T-cell (primary cell): ENCODE measurements at regions not wholly inside any gene's neighbourhood (a gene's known extent, or its start where the extent isn't known, plus 50 kb on each side); places are given as distances from the start of the nearest gene placed in this dataset.

Experiments used
- ATAC-seq, 4 experiments: fragments of 200-7000 bp in 3 of 4; fragments of 150-1000 bp in 1 of 4; cut with Tn5 transposase; replicated peaks in 1 of 4; 1 replicate in 3 of 4; 2 replicates in 1 of 4; pipeline ENCODE4 v1.10.0; 2021; ENCODE audit warnings: moderate library complexity in 3 of 4, mild to moderate bottlenecking in 2 of 4, moderate number of reproducible peaks in 1 of 4
- CTCF ChIA-PET, 2 donors: fragments of 300-600 bp; sonication (Branson Sonifier 250); formaldehyde crosslinking; loops; one replicate each; lab custom pipeline; 2022; ENCODE audit warnings: antibody characterized with exemption in 2 of 2; lab: Charles Lee
- POLR2A ChIA-PET, 2 donors: fragments of 300-600 bp; sonication (Branson Sonifier 250); formaldehyde crosslinking; loops; one replicate each; lab custom pipeline; 2022; ENCODE audit warnings: antibody characterized with exemption in 2 of 2; lab: Charles Lee
- DNase-seq, 35 experiments: peaks; one replicate each; pipeline versions ENCODE4 v3.0.0 to v3.0.0-alpha.2; 2013 to 2023
- H3K27ac ChIP-seq: one replicate; pipeline ENCODE4 v1.5.1; 2013; ENCODE audit warnings: low read length
- H3K27me3 ChIP-seq, 2 experiments: replicated peaks in 1 of 2; 1 replicate in 1 of 2; 2 replicates in 1 of 2; pipeline versions ENCODE4 v1.6.1 to v1.7.0; 2013; ENCODE audit warnings: low read length in 1 of 2, mixed read lengths in 1 of 2; ENCODE audit not compliant: control insufficient read depth in 2 of 2, insufficient read depth in 2 of 2; ENCODE audit errors: extremely low read depth in 1 of 2
- H3K36me3 ChIP-seq, 2 donors: 1 replicate in 1 of 2; 2 replicates in 1 of 2; pipeline versions ENCODE4 v1.6.1 to v1.7.0; 2013; ENCODE audit warnings: low read length in 1 of 2; ENCODE audit not compliant: control insufficient read depth in 2 of 2, insufficient read depth in 1 of 2; ENCODE audit errors: extremely low read depth in 1 of 2
- H3K4me1 ChIP-seq, 2 experiments: 1 replicate in 1 of 2; 2 replicates in 1 of 2; pipeline versions ENCODE4 v1.6.1 to v1.7.0; 2013; ENCODE audit warnings: low read length in 2 of 2, mixed read lengths in 1 of 2; ENCODE audit not compliant: insufficient read depth in 2 of 2, control insufficient read depth in 1 of 2; ENCODE audit errors: extremely low read depth in 1 of 2
- H3K4me3 ChIP-seq, 2 donors: 1 replicate in 1 of 2; 2 replicates in 1 of 2; pipeline versions ENCODE4 v1.5.1 to v1.7.0; 2013; ENCODE audit warnings: mild to moderate bottlenecking in 2 of 2, low read length in 1 of 2, moderate library complexity in 1 of 2; ENCODE audit not compliant: control insufficient read depth in 1 of 2; ENCODE audit errors: extremely low read depth in 1 of 2
- H3K9me3 ChIP-seq: 2 replicates; pipeline ENCODE4 v1.7.0; 2013
- H3K27ac Mint-ChIP-seq, 2 donors: one replicate each; pipeline ENCODE4 v1.8.0; 2020 to 2021; ENCODE audit warnings: mild to moderate bottlenecking in 2 of 2, mixed read lengths in 2 of 2
- H3K27me3 Mint-ChIP-seq, 2 donors: one replicate each; pipeline ENCODE4 v1.8.0; 2021 to 2022; ENCODE audit warnings: mixed read lengths in 2 of 2
- H3K36me3 Mint-ChIP-seq: one replicate; pipeline ENCODE4 v1.8.0; 2021; ENCODE audit warnings: mixed read lengths
- H3K4me1 Mint-ChIP-seq, 3 donors: one replicate each; pipeline ENCODE4 v1.8.0; 2020 to 2022; ENCODE audit warnings: mixed read lengths in 3 of 3, mild to moderate bottlenecking in 1 of 3
- H3K4me3 Mint-ChIP-seq, 3 donors: one replicate each; pipeline ENCODE4 v1.8.0; 2020 to 2022; ENCODE audit warnings: mild to moderate bottlenecking in 3 of 3, mixed read lengths in 3 of 3, moderate library complexity in 3 of 3
- H3K9me3 Mint-ChIP-seq, 3 donors: one replicate each; pipeline ENCODE4 v1.8.0; 2020 to 2022; ENCODE audit warnings: mixed read lengths in 3 of 3
- WGBS: methylation state at CpG from one replicate; pipeline ENCODE4 v1.1.5; 2013; ENCODE audit warnings: missing lambda C conversion rate; ENCODE audit not compliant: insufficient coverage; 5-methylcytosine and 5-hydroxymethylcytosine counted together

DNA sequence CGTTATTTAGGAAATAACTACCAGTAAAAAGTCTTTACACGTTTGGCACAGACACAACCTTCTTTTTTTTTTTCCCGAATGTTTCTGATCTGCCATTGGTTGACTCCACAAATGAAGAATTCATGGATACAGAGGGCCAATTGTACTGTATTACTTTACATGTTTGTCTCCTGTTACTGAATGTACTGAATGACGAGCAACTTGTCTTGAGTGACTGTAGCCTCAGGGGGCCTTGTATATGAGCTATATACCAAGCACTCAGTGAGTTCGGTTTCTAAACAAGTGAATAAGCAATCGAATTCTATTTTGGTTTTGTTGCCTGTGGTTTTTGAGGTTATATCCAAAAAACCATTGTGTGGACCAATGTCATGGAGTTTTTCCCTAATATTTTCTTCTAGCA is 480.0 kb upstream of the SYT1 start:
- no peak for DNase-seq
- Histone ChIP-seq H3K27ac (no peak overlapping the region), H3K4me3 (no peak overlapping the region), H3K4me1 (no peaks in the 10 kb centered on the region), H3K9me3 (no peaks in the 10 kb centered on the region), H3K36me3 (no peaks in the 10 kb centered on the region), H3K27me3 (no peaks in the 10 kb centered on the region)
- no peaks in the 10 kb centered on the region for H3K36me3 Mint-ChIP-seq
- no peaks in the 10 kb centered on the region for H3K4me1 Mint-ChIP-seq
- H3K4me3 Mint-ChIP-seq, result no peak overlapping the region
- no peaks in the 10 kb centered on the region for H3K27me3 Mint-ChIP-seq
- no peak overlapping the region for H3K27ac Mint-ChIP-seq
- peaks cover 2 to 23% (median 10%) of the 10 kb centered on the region in 3 donors for H3K9me3 Mint-ChIP-seq
- WGBS, result 100% methylated on average over 1 of the region's 6 CpGs
- ATAC-seq, result no peak
- ChIA-PET CTCF (no interaction called here), POLR2A (no interaction called here)

DNA sequence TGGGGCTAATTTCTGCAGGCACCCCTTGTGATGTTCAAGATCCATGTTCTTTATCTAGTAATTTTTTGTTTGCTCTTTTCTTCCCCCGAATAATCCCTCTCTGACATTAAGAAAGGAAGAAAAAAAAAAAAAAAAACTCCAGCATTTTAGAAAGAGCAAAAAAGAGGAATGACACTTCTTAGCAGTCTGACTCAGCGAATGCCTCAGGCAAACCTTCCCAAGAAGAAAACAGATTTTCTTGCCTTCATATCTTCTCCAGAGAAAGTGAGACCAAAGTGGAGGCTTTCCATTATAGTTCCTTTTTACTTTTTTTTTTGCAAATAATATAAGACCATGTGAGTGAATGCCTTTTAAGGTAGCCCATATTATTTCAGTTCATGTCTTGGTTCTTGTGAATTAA is 479.0 kb upstream of the SYT1 start:
- Histone ChIP-seq H3K27me3 (no peaks in the 10 kb centered on the region), H3K4me1 (no peaks in the 10 kb centered on the region), H3K9me3 (no peaks in the 10 kb centered on the region), H3K36me3 (no peaks in the 10 kb centered on the region), H3K4me3 (no peak overlapping the region), H3K27ac (no peak overlapping the region)
- ChIA-PET CTCF (no interaction called here), POLR2A (no interaction called here)
- Mint-ChIP-seq H3K27ac (no peak overlapping the region), H3K4me3 (no peak overlapping the region), H3K27me3 (no peaks in the 10 kb centered on the region), H3K9me3 (peaks cover 0 to 21% (median 14%) of the 10 kb centered on the region in 3 donors), H3K36me3 (no peaks in the 10 kb centered on the region), H3K4me1 (no peaks in the 10 kb centered on the region)
- ATAC-seq, result no peak
- no CpG with 5 or more reads among the region's 2 CpGs for WGBS
- no peak for DNase-seq

DNA sequence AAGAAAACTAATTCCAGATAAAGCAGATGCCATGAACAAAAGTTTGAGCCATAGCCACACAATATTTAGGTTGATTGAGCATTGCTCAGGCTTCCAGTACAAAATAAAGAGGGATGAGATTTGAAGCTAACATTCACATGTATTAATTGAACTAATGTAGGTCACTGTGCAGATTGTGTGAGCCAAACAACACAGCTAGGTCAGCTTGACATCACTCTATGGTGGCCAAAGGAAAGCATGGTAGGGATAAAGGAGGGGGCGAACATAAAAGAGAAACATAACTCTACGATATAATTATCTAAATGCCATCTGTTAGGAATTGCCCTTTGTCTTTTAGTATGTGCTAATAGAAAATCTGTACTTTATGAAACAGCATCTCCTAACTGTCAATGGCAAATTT is 477.7 kb upstream of the SYT1 start:
- Mint-ChIP-seq H3K36me3 (no peaks in the 10 kb centered on the region), H3K9me3 (peaks cover 0 to 23% (median 14%) of the 10 kb centered on the region in 3 donors), H3K4me1 (no peaks in the 10 kb centered on the region), H3K27me3 (no peaks in the 10 kb centered on the region), H3K27ac (no peak overlapping the region), H3K4me3 (no peak overlapping the region)
- no peaks in the 10 kb centered on the region for H3K9me3 ChIP-seq
- no peaks in the 10 kb centered on the region for H3K36me3 ChIP-seq
- no peak overlapping the region for H3K27ac ChIP-seq
- no peak overlapping the region for H3K4me3 ChIP-seq
- POLR2A ChIA-PET, result no interaction called here
- ATAC-seq (no peak), DNase-seq (no peak)
- no peaks in the 10 kb centered on the region for H3K27me3 ChIP-seq
- no CpG with 5 or more reads among the region's 2 CpGs for WGBS
- CTCF ChIA-PET, result no interaction called here
- no peaks in the 10 kb centered on the region for H3K4me1 ChIP-seq

DNA sequence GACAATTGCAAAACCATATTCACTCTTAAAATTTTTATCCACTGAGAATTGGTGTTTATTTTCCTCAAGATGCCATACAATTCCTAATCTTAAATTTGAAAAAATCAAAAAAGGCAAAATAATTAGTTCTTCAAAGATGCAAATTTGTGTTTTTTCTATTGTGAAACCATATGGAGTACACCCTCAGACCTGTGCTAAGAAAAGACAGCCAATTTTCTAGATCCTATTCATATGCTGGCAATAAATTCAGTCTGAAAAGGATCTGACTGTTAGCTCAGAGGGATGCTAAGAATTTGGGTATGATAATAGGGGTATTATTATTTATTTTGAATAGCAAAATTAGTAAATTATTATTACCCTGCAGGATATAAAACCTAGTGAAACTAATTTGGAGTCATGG is 476.9 kb upstream of the SYT1 start:
- no peak for ATAC-seq
- H3K9me3 ChIP-seq, result no peaks in the 10 kb centered on the region

DNA sequence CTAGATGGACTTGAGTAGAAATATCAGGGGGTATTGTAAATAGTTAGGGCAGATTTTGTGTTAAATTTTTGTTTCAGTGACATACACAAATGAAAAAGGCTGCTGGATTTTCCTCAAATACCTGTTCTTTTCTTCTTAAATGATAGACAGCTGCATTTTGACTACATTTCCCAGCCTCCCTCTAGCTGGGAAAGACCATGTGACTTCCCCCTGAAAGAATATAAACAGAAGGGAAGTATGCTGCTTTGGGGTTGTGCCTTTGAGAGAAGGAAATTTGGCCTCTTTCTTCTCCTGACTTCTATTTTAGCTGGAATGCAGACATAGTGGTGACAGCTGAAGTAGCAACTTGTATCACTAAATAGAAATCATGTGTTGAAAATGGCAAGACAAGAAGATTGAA is 476.1 kb upstream of the SYT1 start:
- Histone ChIP-seq H3K27ac (no peak overlapping the region), H3K4me1 (no peaks in the 10 kb centered on the region), H3K27me3 (no peaks in the 10 kb centered on the region), H3K36me3 (no peaks in the 10 kb centered on the region), H3K9me3 (no peaks in the 10 kb centered on the region), H3K4me3 (no peak overlapping the region)
- Mint-ChIP-seq H3K27me3 (no peaks in the 10 kb centered on the region), H3K9me3 (peaks cover 4 to 20% (median 14%) of the 10 kb centered on the region in 3 donors), H3K27ac (no peak overlapping the region), H3K4me3 (no peak overlapping the region), H3K36me3 (no peaks in the 10 kb centered on the region), H3K4me1 (no peaks in the 10 kb centered on the region)
- ChIA-PET POLR2A (no interaction called here), CTCF (no interaction called here)
- no peak for DNase-seq
- ATAC-seq, result no peak

More for the DNA sequence above, 476.9 kb upstream of the SYT1 start:
- Histone ChIP-seq H3K4me3 (no peak overlapping the region), H3K4me1 (no peaks in the 10 kb centered on the region), H3K36me3 (no peaks in the 10 kb centered on the region), H3K27me3 (no peaks in the 10 kb centered on the region), H3K27ac (no peak overlapping the region)
- H3K9me3 Mint-ChIP-seq, result peaks cover 3 to 22% (median 14%) of the 10 kb centered on the region in 3 donors
- H3K36me3 Mint-ChIP-seq, result no peaks in the 10 kb centered on the region
- no peak overlapping the region for H3K4me3 Mint-ChIP-seq
- ChIA-PET CTCF (no interaction called here), POLR2A (no interaction called here)
- no peak overlapping the region for H3K27ac Mint-ChIP-seq
- no peaks in the 10 kb centered on the region for H3K4me1 Mint-ChIP-seq
- no peaks in the 10 kb centered on the region for H3K27me3 Mint-ChIP-seq
- no peak for DNase-seq

DNA sequence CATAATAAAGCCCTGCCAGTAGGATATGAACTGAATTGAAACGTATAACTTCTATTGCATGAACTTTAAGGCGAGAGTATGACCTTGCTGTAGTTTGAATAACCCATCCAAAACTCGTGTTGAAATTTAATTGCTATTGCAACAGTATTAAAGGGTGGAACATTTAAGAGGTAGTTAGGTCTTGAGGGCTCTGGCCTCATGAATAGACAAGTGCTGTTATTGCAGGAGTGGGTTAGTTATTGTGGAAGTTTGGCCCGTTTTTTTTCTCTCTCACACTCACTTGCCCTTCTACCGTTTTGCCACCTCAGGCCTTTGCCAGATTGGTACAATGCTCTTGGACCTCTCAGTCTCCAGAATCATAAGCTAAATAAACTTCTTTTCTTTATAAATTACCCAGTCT is 473.7 kb upstream of the SYT1 start:
- no peaks in the 10 kb centered on the region for H3K9me3 ChIP-seq
- no peaks in the 10 kb centered on the region for H3K27me3 Mint-ChIP-seq
- H3K9me3 Mint-ChIP-seq, result peaks cover 4 to 13% (median 10%) of the 10 kb centered on the region in 3 donors
- ChIA-PET POLR2A (interaction anchor here in 1 of 2 donors (0.5 kb wide), 1 partner anchor 31 kb away, joined by 4 read pairs; no protein-coding TSS in a partner anchor), CTCF (no interaction called here)
- no peaks in the 10 kb centered on the region for H3K36me3 Mint-ChIP-seq
- ATAC-seq (no peak), DNase-seq (no peak)
- H3K4me1 ChIP-seq, result no peaks in the 10 kb centered on the region
- no peak overlapping the region for H3K4me3 Mint-ChIP-seq
- H3K27ac Mint-ChIP-seq, result no peak overlapping the region
- H3K27ac ChIP-seq, result no peak overlapping the region
- H3K36me3 ChIP-seq, result no peaks in the 10 kb centered on the region
- 64% methylated on average over 2 of the region's 5 CpGs for WGBS
- no peaks in the 10 kb centered on the region for H3K27me3 ChIP-seq
- no peaks in the 10 kb centered on the region for H3K4me1 Mint-ChIP-seq
- no peak overlapping the region for H3K4me3 ChIP-seq

DNA sequence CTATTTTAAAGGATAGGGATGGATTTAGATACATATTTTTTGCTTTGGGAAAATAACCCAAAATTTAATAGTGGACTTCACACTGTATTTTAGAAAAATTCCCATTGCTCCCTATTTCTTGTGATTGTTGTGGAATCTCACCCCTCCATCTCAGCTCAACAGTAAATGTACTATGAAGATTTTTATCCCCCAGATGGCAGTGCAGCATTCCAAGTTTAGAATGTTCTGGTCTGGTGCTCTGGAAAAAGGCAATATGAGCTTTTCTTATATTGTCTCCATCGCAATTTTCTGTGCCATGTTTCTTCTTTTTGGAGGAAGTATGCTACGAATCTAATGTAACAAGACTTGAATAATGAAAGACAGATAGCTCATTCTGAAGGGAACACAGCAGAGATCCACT is 471.7 kb upstream of the SYT1 start:
- H3K9me3 Mint-ChIP-seq, result peaks cover 4 to 9% (median 4%) of the 10 kb centered on the region in 3 donors
- H3K27ac Mint-ChIP-seq, result no peak overlapping the region
- no peaks in the 10 kb centered on the region for H3K27me3 Mint-ChIP-seq
- Histone ChIP-seq H3K4me1 (no peaks in the 10 kb centered on the region), H3K27ac (no peak overlapping the region), H3K9me3 (no peaks in the 10 kb centered on the region), H3K27me3 (no peaks in the 10 kb centered on the region), H3K4me3 (no peak overlapping the region), H3K36me3 (no peaks in the 10 kb centered on the region)
- H3K36me3 Mint-ChIP-seq, result no peaks in the 10 kb centered on the region
- no peaks in the 10 kb centered on the region for H3K4me1 Mint-ChIP-seq
- CTCF ChIA-PET, result no interaction called here
- ATAC-seq, result no peak
- POLR2A ChIA-PET, result no interaction called here
- no peak overlapping the region for H3K4me3 Mint-ChIP-seq
- no peak for DNase-seq
- 17% methylated on average over 1 of the region's 2 CpGs for WGBS
